ENCODE measurements at regions not wholly inside any gene's neighbourhood (a gene's known extent, or its start where the extent isn't known, plus 50 kb on each side); places are given as distances from the start of the nearest gene placed in this dataset.

- TF ChIP-seq, protein P1, sequence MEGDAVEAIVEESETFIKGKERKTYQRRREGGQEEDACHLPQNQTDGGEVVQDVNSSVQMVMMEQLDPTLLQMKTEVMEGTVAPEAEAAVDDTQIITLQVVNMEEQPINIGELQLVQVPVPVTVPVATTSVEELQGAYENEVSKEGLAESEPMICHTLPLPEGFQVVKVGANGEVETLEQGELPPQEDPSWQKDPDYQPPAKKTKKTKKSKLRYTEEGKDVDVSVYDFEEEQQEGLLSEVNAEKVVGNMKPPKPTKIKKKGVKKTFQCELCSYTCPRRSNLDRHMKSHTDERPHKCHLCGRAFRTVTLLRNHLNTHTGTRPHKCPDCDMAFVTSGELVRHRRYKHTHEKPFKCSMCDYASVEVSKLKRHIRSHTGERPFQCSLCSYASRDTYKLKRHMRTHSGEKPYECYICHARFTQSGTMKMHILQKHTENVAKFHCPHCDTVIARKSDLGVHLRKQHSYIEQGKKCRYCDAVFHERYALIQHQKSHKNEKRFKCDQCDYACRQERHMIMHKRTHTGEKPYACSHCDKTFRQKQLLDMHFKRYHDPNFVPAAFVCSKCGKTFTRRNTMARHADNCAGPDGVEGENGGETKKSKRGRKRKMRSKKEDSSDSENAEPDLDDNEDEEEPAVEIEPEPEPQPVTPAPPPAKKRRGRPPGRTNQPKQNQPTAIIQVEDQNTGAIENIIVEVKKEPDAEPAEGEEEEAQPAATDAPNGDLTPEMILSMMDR (IDR thresholded peaks at IDR 0.05) = no peak
- TF ChIP-seq EP300 (IDR thresholded peaks at IDR 0.05; ENCODE audit: low read depth) = no peak
These were observed 614.6 kb upstream of the PLXNA2 start for GRCh38 chr1:208858738-208859137.
